Thoracic aorta (tissue), 2 donors: ENCODE measurements at regions not wholly inside any gene's neighbourhood (a gene's known extent, or its start where the extent isn't known, plus 50 kb on each side); places are given as distances from the start of the nearest gene placed in this dataset.

Experiments
- ATAC-seq: fragments of 150-250 bp; one replicate; pipeline ENCODE4 v1.8.0; 2017; ENCODE audit warnings: low read depth; ENCODE audit not compliant: insufficient number of reproducible peaks, low FRiP score
- DNase-seq: peaks from one replicate; pipeline ENCODE4 v3.0.0-alpha.2; 2020; ENCODE audit warnings: low spot score
- H3K27ac ChIP-seq, 2 donors: fragments of 200-600 bp; sonication (generic); 1 replicate in 1 of 2; 2 replicates in 1 of 2; pipeline ENCODE4 v1.5.1; 2016; ENCODE audit warnings: mild to moderate bottlenecking in 2 of 2, moderate library complexity in 2 of 2
- H3K27me3 ChIP-seq: fragments of 200-600 bp; sonication (generic); replicated peaks from 2 replicates; pipeline ENCODE4 v1.6.0; 2016; ENCODE audit warnings: mild to moderate bottlenecking; ENCODE audit not compliant: insufficient read depth
- H3K36me3 ChIP-seq: fragments of 200-600 bp; sonication (generic); one replicate; pipeline ENCODE4 v1.5.1; 2016
- H3K4me1 ChIP-seq, 2 donors: fragments of 200-600 bp; sonication (generic); 1 replicate in 1 of 2; 2 replicates in 1 of 2; pipeline versions ENCODE4 v1.5.1 to v1.6.0; 2016; ENCODE audit warnings: low read depth in 2 of 2, mild to moderate bottlenecking in 1 of 2; ENCODE audit not compliant: control insufficient read depth in 1 of 2
- H3K4me3 ChIP-seq: fragments of 200-600 bp; sonication (generic); 2 replicates; pipeline ENCODE4 v1.5.1; 2016; ENCODE audit warnings: mild to moderate bottlenecking
- H3K9me3 ChIP-seq: fragments of 200-600 bp; sonication (generic); 2 replicates; pipeline ENCODE4 v1.5.1; 2016
- TF ChIP-seq, protein P1 (sequence below): fragments of 200-600 bp; sonication (generic); IDR thresholded peaks from one replicate; pipeline ENCODE4 v1.5.1; 2019; ENCODE audit warnings: antibody characterized with exemption

DNA sequence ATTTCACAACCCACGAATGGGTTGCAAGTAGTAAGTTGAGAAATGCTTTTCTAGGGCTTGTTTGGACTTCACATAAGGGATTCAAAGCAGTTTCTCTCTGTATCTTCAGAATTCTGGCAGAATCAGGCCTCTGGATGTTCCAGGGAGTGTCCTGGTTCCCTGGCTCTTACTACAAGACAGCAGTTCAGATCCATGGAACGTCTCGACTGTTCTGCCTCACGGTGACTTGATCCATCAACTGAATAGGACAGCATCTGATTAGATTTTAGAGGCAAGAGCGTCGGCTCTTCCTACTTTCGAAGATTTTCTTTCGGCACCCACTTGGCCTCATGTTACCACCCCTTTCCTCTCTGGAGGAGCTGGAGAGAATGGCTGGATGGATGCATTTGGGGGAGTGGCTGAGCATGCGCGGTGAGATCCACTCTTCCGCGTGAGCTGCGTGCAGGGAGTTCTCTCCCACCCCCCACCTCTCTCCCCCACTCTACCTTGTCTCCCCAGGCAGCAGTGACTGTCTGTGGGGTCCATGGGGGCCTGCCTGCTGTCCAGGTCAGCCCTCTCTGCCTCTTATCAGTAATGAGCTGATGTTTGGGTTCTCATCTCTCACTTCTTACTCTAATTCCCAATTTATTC lies 132.5 kb downstream of the VAPA start:
- no peak for DNase-seq
- Histone ChIP-seq H3K9me3 (peaks cover 6% of the 10 kb centered on the region), H3K4me3 (no peak overlapping the region), H3K4me1 (peaks cover 0 to 37% of the 10 kb centered on the region in 2 donors), H3K27ac (no peak overlapping the region), H3K27me3 (no peaks in the 10 kb centered on the region), H3K36me3 (no peaks in the 10 kb centered on the region)
- no peak for ATAC-seq
- TF ChIP-seq, protein P1, sequence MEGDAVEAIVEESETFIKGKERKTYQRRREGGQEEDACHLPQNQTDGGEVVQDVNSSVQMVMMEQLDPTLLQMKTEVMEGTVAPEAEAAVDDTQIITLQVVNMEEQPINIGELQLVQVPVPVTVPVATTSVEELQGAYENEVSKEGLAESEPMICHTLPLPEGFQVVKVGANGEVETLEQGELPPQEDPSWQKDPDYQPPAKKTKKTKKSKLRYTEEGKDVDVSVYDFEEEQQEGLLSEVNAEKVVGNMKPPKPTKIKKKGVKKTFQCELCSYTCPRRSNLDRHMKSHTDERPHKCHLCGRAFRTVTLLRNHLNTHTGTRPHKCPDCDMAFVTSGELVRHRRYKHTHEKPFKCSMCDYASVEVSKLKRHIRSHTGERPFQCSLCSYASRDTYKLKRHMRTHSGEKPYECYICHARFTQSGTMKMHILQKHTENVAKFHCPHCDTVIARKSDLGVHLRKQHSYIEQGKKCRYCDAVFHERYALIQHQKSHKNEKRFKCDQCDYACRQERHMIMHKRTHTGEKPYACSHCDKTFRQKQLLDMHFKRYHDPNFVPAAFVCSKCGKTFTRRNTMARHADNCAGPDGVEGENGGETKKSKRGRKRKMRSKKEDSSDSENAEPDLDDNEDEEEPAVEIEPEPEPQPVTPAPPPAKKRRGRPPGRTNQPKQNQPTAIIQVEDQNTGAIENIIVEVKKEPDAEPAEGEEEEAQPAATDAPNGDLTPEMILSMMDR: no peak

DNA sequence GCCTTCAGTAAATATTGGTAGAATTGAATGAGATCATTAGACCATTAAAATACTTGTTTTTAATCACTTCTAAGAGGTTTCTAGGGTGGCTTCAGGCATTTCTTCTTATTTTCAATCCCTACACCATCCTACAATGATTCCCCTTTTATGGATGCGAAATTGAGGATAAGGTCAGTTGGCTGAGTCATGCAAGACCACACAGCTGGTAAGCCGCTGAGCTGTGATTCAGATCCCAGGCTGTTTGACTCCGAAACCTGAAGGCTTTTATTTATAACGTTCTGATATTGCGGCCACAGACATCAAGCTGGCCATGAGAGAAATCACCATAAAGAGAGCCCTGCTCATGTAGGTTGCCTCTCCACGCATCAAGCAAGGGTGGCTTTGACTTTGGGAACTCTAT lies 133.4 kb downstream of the VAPA start:
- TF ChIP-seq, protein P1: no peak
- H3K36me3 ChIP-seq: no peaks in the 10 kb centered on the region
- peaks cover 0 to 36% of the 10 kb centered on the region in 2 donors for H3K4me1 ChIP-seq

DNA sequence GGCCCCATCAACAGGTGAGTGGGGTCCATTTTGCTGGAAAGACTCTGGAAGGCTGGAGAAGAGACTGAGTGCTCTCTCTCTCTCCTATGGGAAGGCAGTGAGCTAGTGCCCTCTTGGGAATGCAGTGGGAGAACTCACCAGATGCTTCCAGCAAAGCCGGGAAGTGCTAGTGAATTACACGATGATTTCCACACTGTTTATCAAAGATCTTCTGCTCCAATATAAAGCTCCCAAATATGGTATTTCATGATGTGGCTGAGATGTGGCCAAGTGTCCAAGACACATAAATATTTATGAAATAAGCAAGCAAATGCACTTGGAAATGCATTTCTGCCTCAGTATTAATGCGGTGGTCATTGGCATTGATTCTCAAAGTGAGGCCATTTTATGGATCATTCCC lies 135.9 kb downstream of the VAPA start:
- no peaks in the 10 kb centered on the region for H3K9me3 ChIP-seq
- ATAC-seq (no peak), DNase-seq (no peak)
- H3K4me3 ChIP-seq: no peak overlapping the region
- TF ChIP-seq, protein P1: no peak
- no peak overlapping the region for H3K27ac ChIP-seq
- H3K4me1 ChIP-seq: peaks cover 5 to 43% of the 10 kb centered on the region in 2 donors
- no peaks in the 10 kb centered on the region for H3K27me3 ChIP-seq
- no peaks in the 10 kb centered on the region for H3K36me3 ChIP-seq

More for the DNA sequence above, 133.4 kb downstream of the VAPA start:
- ATAC-seq: no peak
- Histone ChIP-seq H3K27ac (no peak overlapping the region), H3K4me3 (no peak overlapping the region), H3K9me3 (peaks cover 4% of the 10 kb centered on the region), H3K27me3 (no peaks in the 10 kb centered on the region)
- no peak for DNase-seq

DNA sequence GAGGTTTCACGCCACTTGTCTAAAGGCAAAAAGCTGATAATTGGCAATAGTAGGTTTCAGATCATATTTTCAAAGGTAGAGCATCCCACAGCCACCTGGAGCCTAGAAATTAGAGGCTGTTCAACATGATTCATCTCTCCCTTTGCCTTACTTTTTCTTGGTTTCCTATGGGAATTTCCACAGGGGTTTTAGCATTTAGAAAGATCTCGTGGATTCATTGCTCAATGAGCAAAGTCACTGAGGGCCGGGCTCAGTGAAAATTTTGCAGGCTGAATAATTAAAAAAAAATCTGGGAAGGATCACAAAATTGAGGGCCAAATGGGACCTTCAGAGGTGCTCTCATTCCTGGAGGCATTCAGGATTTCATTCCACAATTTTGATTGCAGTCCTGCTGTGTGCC lies 137.1 kb downstream of the VAPA start:
- no peak for ATAC-seq
- peaks cover 5 to 39% of the 10 kb centered on the region in 2 donors for H3K4me1 ChIP-seq

GRCh38 chr18:10051877-10052631 lies 138.2 kb downstream of the VAPA start:
- no peaks in the 10 kb centered on the region for H3K27me3 ChIP-seq
- H3K4me3 ChIP-seq: no peak overlapping the region
- H3K27ac ChIP-seq: peak overlapping the region in 1 of 2 donors; percentile 26
- H3K4me1 ChIP-seq: peaks cover 5 to 39% of the 10 kb centered on the region in 2 donors
- ATAC-seq (no peak), DNase-seq (no peak)
- TF ChIP-seq, protein P1: no peak
- H3K9me3 ChIP-seq: no peaks in the 10 kb centered on the region
- no peaks in the 10 kb centered on the region for H3K36me3 ChIP-seq

More for the DNA sequence above, 137.1 kb downstream of the VAPA start:
- no peaks in the 10 kb centered on the region for H3K27me3 ChIP-seq
- H3K9me3 ChIP-seq: no peaks in the 10 kb centered on the region
- no peak overlapping the region for H3K4me3 ChIP-seq
- no peak overlapping the region for H3K27ac ChIP-seq
- DNase-seq: no peak
- TF ChIP-seq, protein P1: no peak
- no peaks in the 10 kb centered on the region for H3K36me3 ChIP-seq
